OCI-LY3 (cell line): ENCODE measurements at regions not wholly inside any gene's neighbourhood (a gene's known extent, or its start where the extent isn't known, plus 50 kb on each side); places are given as distances from the start of the nearest gene placed in this dataset.

Experiments
- H2AFZ ChIP-seq: fragments of 200-600, 300-600 bp; shearing (Covaris generic); 2 replicates; pipeline ENCODE4 v1.6.0; 2014; ENCODE audit warnings: antibody characterized with exemption, low read depth, low read length
- H3K27ac ChIP-seq: fragments of 200-600, 300-600 bp; sonication (generic); 2 replicates; pipeline ENCODE4 v1.5.1; 2014; ENCODE audit warnings: mild to moderate bottlenecking, low read length, moderate library complexity, mixed read lengths
- H3K27me3 ChIP-seq: fragments of 200-600, 300-600 bp; sonication (generic); 2 replicates; pipeline ENCODE4 v1.6.1; 2014; ENCODE audit warnings: low read depth, low read length, mixed read lengths
- H3K36me3 ChIP-seq: fragments of 200-600, 300-600 bp; sonication (generic); replicated peaks from 2 replicates; pipeline ENCODE3; 2014; ENCODE audit warnings: low read depth, low read length, mixed read lengths
- H3K4me1 ChIP-seq: fragments of 300-600, 200-600 bp; sonication (generic); 2 replicates; pipeline ENCODE4 v1.6.1; 2014; ENCODE audit warnings: low read length, mixed read lengths
- H3K4me2 ChIP-seq: fragments of 200-600, 300-600 bp; sonication (generic); 2 replicates; pipeline ENCODE4 v1.6.1; 2014; ENCODE audit warnings: low read length, mixed read lengths
- H3K4me3 ChIP-seq: fragments of 300-600, 200-600 bp; sonication (generic); 2 replicates; pipeline ENCODE4 v1.5.1; 2014; ENCODE audit warnings: antibody characterized with exemption, mild to moderate bottlenecking, low read length, moderate library complexity
- H3K79me2 ChIP-seq: fragments of 300-600, 200-600 bp; shearing (Covaris generic); 2 replicates; pipeline ENCODE4 v1.6.1; 2014; ENCODE audit warnings: mild to moderate bottlenecking, low read length, mixed read lengths
- H3K9ac ChIP-seq: fragments of 300-600, 200-600 bp; shearing (Covaris generic); 2 replicates; pipeline ENCODE4 v1.6.0; 2014; ENCODE audit warnings: mild to moderate bottlenecking, low read length, moderate library complexity
- H3K9me3 ChIP-seq: fragments of 200-600, 300-600 bp; shearing (Covaris generic); 2 replicates; pipeline ENCODE4 v1.6.1; 2014; ENCODE audit warnings: low read length, mixed read lengths; ENCODE audit not compliant: insufficient read depth
- H4K20me1 ChIP-seq: fragments of 200-600, 300-600 bp; sonication (generic); 2 replicates; pipeline ENCODE4 v1.6.1; 2016; ENCODE audit warnings: low read length, mixed read lengths; ENCODE audit not compliant: insufficient read depth
- CTCF ChIP-seq: fragments of 200-600, 300-600 bp; sonication (generic); IDR thresholded peaks from 2 replicates; pipeline ENCODE4 v1.5.1; 2014; ENCODE audit warnings: antibody characterized with exemption, low read length, low read depth
- EZH2phosphoT487 ChIP-seq: fragments of 200-600 bp; shearing (Covaris generic); IDR thresholded peaks from 2 replicates; pipeline ENCODE4 v1.6.1; 2018; ENCODE audit warnings: antibody characterized with exemption, mixed run types, low read depth

- Histone ChIP-seq H3K4me2 (no peak overlapping the region), H2AFZ (no peak overlapping the region), H3K9me3 (no peaks in the 10 kb centered on the region), H3K27me3 (peaks cover 5% of the 10 kb centered on the region; the same call in 1 of the 2 replicates), H3K9ac (no peak overlapping the region), H3K79me2 (no peaks in the 10 kb centered on the region), H3K27ac (no peak overlapping the region), H3K4me3 (no peak overlapping the region), H4K20me1 (no peaks in the 10 kb centered on the region), H3K4me1 (no peaks in the 10 kb centered on the region), H3K36me3 (no peaks in the 10 kb centered on the region)
- TF ChIP-seq EZH2phosphoT487 (no peak), CTCF (no peak)
Measured at GRCh38 chr2:16040271-16041010, 100.1 kb downstream of the MYCN start.

GRCh38 chr2:16039823-16040222, 99.5 kb downstream of the MYCN start:
- H2AFZ ChIP-seq = no peak overlapping the region

GRCh38 chr2:16039055-16039454, 98.7 kb downstream of the MYCN start:
- Histone ChIP-seq H3K4me1 (no peaks in the 10 kb centered on the region), H3K27me3 (peaks cover 5% of the 10 kb centered on the region; the same call in 1 of the 2 replicates), H3K4me3 (no peak overlapping the region), H2AFZ (no peak overlapping the region), H3K27ac (no peak overlapping the region), H3K4me2 (no peak overlapping the region), H3K36me3 (no peaks in the 10 kb centered on the region), H3K9me3 (no peaks in the 10 kb centered on the region), H3K9ac (no peak overlapping the region), H3K79me2 (no peaks in the 10 kb centered on the region), H4K20me1 (no peaks in the 10 kb centered on the region)
- TF ChIP-seq EZH2phosphoT487 (no peak), CTCF (no peak)

More at GRCh38 chr2:16039823-16040222, 99.5 kb downstream of the MYCN start:
- Histone ChIP-seq H3K27me3 (peaks cover 5% of the 10 kb centered on the region; the same call in 1 of the 2 replicates), H3K4me1 (no peaks in the 10 kb centered on the region), H4K20me1 (no peaks in the 10 kb centered on the region), H3K9ac (no peak overlapping the region), H3K4me3 (no peak overlapping the region), H3K4me2 (no peak overlapping the region), H3K36me3 (no peaks in the 10 kb centered on the region), H3K79me2 (no peaks in the 10 kb centered on the region), H3K9me3 (no peaks in the 10 kb centered on the region), H3K27ac (no peak overlapping the region)
- TF ChIP-seq EZH2phosphoT487 = no peak
- no peak for TF ChIP-seq CTCF

GRCh38 chr2:16038621-16039020, 98.3 kb downstream of the MYCN start:
- TF ChIP-seq CTCF (no peak), EZH2phosphoT487 (no peak)

More at GRCh38 chr2:16038621-16039020, 98.3 kb downstream of the MYCN start:
- Histone ChIP-seq H3K27ac (no peak overlapping the region), H3K4me3 (no peak overlapping the region), H3K9ac (no peak overlapping the region), H3K36me3 (no peaks in the 10 kb centered on the region), H3K4me2 (no peak overlapping the region), H3K9me3 (no peaks in the 10 kb centered on the region), H2AFZ (no peak overlapping the region), H3K27me3 (peaks cover 5% of the 10 kb centered on the region; the same call in 1 of the 2 replicates), H3K79me2 (no peaks in the 10 kb centered on the region), H4K20me1 (no peaks in the 10 kb centered on the region), H3K4me1 (no peaks in the 10 kb centered on the region)
